GM19452 (cell line): ENCODE measurements at regions not wholly inside any gene's neighbourhood (a gene's known extent, or its start where the extent isn't known, plus 50 kb on each side); places are given as distances from the start of the nearest gene placed in this dataset.
"Not testable (repeated sequence)": the region's sequence is repeated elsewhere in the genome, so short reads cannot be mapped to it uniquely, and the experiment has no call there.

Experiments used
- ATAC-seq: cut with Tn5 transposase; IDR thresholded peaks from one replicate; pipeline ENCODE4 v1.9.1; 2021; ENCODE audit not compliant: unreplicated experiment

- ATAC-seq, result no peak
Measured at GRCh38 chr6:60679175-60679574, 1606.8 kb downstream of the KHDRBS2 start.

GRCh38 chr6:60671369-60671768, 1614.7 kb downstream of the KHDRBS2 start:
- no peak for ATAC-seq

GRCh38 chr6:60670036-60670435, 1616.0 kb downstream of the KHDRBS2 start:
- no peak for ATAC-seq

GRCh38 chr6:60668428-60668827, 1617.6 kb downstream of the KHDRBS2 start:
- ATAC-seq, result no peak

- not testable (repeated sequence) for ATAC-seq
Measured at GRCh38 chr6:60663199-60663598, 1622.8 kb downstream of the KHDRBS2 start.

- ATAC-seq, result no peak
Measured at GRCh38 chr6:60643870-60644269, 1642.2 kb downstream of the KHDRBS2 start.

GRCh38 chr6:60639185-60639584, 1646.8 kb downstream of the KHDRBS2 start:
- ATAC-seq, result not testable (repeated sequence)
